ENCODE measurements at regions not wholly inside any gene's neighbourhood (a gene's known extent, or its start where the extent isn't known, plus 50 kb on each side); places are given as distances from the start of the nearest gene placed in this dataset.

DNA sequence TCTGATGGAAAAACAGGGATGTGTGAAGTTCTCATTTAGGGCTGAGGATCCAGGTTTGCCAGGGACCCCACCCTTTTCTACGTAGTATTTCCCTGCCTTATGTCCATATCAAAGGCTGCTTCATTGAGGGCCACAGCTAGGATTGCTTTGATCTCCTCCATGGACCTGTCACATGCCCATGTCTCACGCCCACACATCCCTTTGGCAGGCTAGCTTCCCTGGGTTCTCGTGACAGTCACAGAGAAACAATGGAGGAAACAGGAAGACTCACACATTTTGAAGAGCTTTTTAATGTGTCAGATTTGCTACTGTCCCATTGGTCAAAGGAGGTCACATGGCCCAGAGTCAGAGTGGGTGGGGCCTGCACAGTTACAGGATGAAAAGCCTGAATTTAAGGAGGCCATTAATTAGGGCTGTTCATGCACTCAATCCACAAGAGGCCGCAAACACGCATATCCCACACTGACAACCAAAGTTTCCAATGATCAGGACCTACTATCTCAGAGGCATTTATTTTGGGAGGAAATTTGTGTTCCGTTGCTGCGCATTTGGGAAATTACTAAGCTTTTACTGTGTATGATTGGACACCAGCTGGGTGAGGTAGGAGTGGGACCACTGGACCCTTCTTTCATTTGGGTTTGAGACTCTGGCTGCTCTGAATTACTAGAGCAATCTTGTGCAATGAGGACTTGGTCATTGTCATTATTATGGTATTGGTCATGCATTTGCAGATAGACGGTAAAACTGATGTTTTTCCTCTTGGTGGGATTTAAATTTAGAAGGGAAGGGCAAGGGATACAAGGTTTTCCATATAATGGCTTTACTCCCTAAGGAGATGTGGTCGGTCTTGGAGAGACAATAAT, 266.2 kb downstream of the KTN1 start:
- no peaks in the 10 kb centered on the region for H3K4me1 ChIP-seq (ENCODE audit: control insufficient read depth in 1 of 2, insufficient read depth in 2 of 2, low read length in 2 of 2)
- no peak overlapping the region for H3K14ac ChIP-seq (ENCODE audit: low read length)
- no peak overlapping the region for H2AK5ac ChIP-seq (ENCODE audit: low read length)
- peaks cover 8% of the 10 kb centered on the region for H3K9me3 ChIP-seq (ENCODE audit: insufficient read depth, low read depth, low read length)
- H4K91ac ChIP-seq (ENCODE audit: low read depth, low read length) = no peak overlapping the region
- H3K4ac ChIP-seq (ENCODE audit: low read depth, low read length) = no peak overlapping the region
- H3K23ac ChIP-seq (ENCODE audit: low read length) = no peak overlapping the region
- no peak overlapping the region for H2AFZ ChIP-seq (ENCODE audit: insufficient read depth, low read length, poor library complexity)
- no peak overlapping the region for H4K8ac ChIP-seq (ENCODE audit: low read depth, low read length)
- no peak overlapping the region for H3K27ac ChIP-seq (ENCODE audit: low read depth, low read length)
- H3K79me1 ChIP-seq (ENCODE audit: low read length) = no peaks in the 10 kb centered on the region
- no peaks in the 10 kb centered on the region for H3K79me2 ChIP-seq (ENCODE audit: control insufficient read depth, insufficient read depth, low read length, poor library complexity)
- H3K9ac ChIP-seq (ENCODE audit: low read length) = no peak overlapping the region
- H2BK5ac ChIP-seq (ENCODE audit: low read depth, low read length, poor library complexity) = no peak overlapping the region
- H2BK120ac ChIP-seq (ENCODE audit: insufficient read depth, low read length, poor library complexity) = no peak overlapping the region
- no peak overlapping the region for H2BK12ac ChIP-seq (ENCODE audit: low read length)
- no peak overlapping the region for H3K4me2 ChIP-seq (ENCODE audit: low read length)
- H4K12ac ChIP-seq (ENCODE audit: low read depth, low read length) = no peak overlapping the region
- no peak overlapping the region for H3K18ac ChIP-seq (ENCODE audit: low read length)
- no peak for DNase-seq
- WGBS (ENCODE audit: extremely low coverage, insufficient coverage, insufficient read length) = no CpG with 5 or more reads among the region's 9 CpGs
- no peaks in the 10 kb centered on the region for H3K36me3 ChIP-seq (ENCODE audit: control insufficient read depth in 1 of 2, insufficient read depth in 2 of 2, low read length in 2 of 2)
- H3K4me3 ChIP-seq (ENCODE audit: low read depth, low read length) = peak overlapping the region; percentile 3
- H3K27me3 ChIP-seq (ENCODE audit: insufficient read depth, low read length) = no peaks in the 10 kb centered on the region

DNA sequence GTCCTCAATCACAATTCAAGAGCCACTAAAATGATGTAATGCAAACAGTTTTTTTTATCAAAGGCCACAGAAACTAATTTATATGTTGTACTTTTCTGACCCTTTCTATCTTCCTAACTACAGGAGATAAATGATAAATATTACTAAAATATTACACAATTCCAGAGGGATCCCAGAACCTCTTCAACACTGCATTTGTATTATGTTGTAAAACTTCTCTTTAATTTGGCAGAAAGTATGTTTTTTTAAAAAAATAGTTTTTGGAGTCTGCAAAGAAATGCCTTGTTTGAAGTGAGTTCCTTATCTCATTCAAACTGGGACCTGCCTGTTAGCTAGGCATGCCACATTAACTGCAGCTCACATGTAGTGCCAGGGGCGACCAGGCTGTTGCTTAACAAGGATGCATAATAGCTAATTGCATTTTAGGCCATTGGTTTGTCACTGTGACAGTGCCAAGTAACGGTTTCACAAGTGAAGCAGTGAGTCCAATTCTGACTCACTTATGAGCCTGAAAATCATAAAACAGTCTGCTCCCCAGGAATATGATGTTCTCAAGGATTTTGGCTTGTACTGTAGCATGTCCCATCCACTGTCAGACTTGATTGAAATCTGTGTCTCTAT, 266.9 kb downstream of the KTN1 start:
- DNase-seq = peak in 1 of 2 donors; percentile 22
- Histone ChIP-seq H2BK120ac (ENCODE audit: insufficient read depth, low read length, poor library complexity) (no peak overlapping the region), H3K9me3 (ENCODE audit: insufficient read depth, low read depth, low read length) (peaks cover 8% of the 10 kb centered on the region), H3K18ac (ENCODE audit: low read length) (no peak overlapping the region), H3K4me3 (ENCODE audit: low read depth, low read length) (no peak overlapping the region), H3K9ac (ENCODE audit: low read length) (peak overlapping the region; percentile 70), H3K27ac (ENCODE audit: low read depth, low read length) (no peak overlapping the region), H4K8ac (ENCODE audit: low read depth, low read length) (no peak overlapping the region), H3K4me1 (ENCODE audit: control insufficient read depth in 1 of 2, insufficient read depth in 2 of 2, low read length in 2 of 2) (no peaks in the 10 kb centered on the region), H2AK5ac (ENCODE audit: low read length) (no peak overlapping the region), H3K14ac (ENCODE audit: low read length) (no peak overlapping the region), H3K79me2 (ENCODE audit: control insufficient read depth, insufficient read depth, low read length, poor library complexity) (no peaks in the 10 kb centered on the region), H3K4me2 (ENCODE audit: low read length) (no peak overlapping the region), H4K91ac (ENCODE audit: low read depth, low read length) (no peak overlapping the region), H2BK5ac (ENCODE audit: low read depth, low read length, poor library complexity) (no peak overlapping the region), H3K23ac (ENCODE audit: low read length) (no peak overlapping the region), H4K12ac (ENCODE audit: low read depth, low read length) (no peak overlapping the region), H3K4ac (ENCODE audit: low read depth, low read length) (no peak overlapping the region), H2AFZ (ENCODE audit: insufficient read depth, low read length, poor library complexity) (no peak overlapping the region), H2BK12ac (ENCODE audit: low read length) (no peak overlapping the region), H3K27me3 (ENCODE audit: insufficient read depth, low read length) (no peaks in the 10 kb centered on the region), H3K36me3 (ENCODE audit: control insufficient read depth in 1 of 2, insufficient read depth in 2 of 2, low read length in 2 of 2) (no peaks in the 10 kb centered on the region), H3K79me1 (ENCODE audit: low read length) (no peaks in the 10 kb centered on the region)
- no CpG with 5 or more reads among the region's 2 CpGs for WGBS (ENCODE audit: extremely low coverage, insufficient coverage, insufficient read length)

DNA sequence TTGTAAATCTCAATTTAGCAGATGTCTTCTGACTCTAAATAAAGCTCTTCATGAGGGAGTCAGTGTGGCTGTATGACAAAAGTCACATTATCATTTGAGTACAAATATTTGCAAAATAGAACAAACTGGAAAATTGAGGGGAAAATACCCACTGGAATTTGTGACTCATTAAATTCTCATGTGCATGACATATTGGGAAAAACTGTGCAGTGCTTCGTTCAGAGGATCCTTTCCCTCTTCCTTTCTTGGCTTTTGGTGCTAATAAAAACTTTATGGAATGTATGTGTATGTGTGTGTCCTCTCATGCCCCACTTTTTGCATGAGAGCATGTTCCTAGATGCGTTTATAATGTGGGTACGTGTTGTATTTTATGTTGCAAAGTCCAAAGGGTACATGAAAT, 267.8 kb downstream of the KTN1 start:
- peak in 1 of 2 donors; percentile 53 for DNase-seq
- H3K4me3 ChIP-seq (ENCODE audit: low read depth, low read length) = no peak overlapping the region
- H3K4me1 ChIP-seq (ENCODE audit: control insufficient read depth in 1 of 2, insufficient read depth in 2 of 2, low read length in 2 of 2) = no peaks in the 10 kb centered on the region
- H4K91ac ChIP-seq (ENCODE audit: low read depth, low read length) = no peak overlapping the region
- no peak overlapping the region for H3K18ac ChIP-seq (ENCODE audit: low read length)
- no peak overlapping the region for H3K23ac ChIP-seq (ENCODE audit: low read length)
- H2AFZ ChIP-seq (ENCODE audit: insufficient read depth, low read length, poor library complexity) = no peak overlapping the region
- H3K9me3 ChIP-seq (ENCODE audit: insufficient read depth, low read depth, low read length) = peaks cover 8% of the 10 kb centered on the region
- H3K27me3 ChIP-seq (ENCODE audit: insufficient read depth, low read length) = no peaks in the 10 kb centered on the region
- no peak overlapping the region for H3K4me2 ChIP-seq (ENCODE audit: low read length)
- H2BK120ac ChIP-seq (ENCODE audit: insufficient read depth, low read length, poor library complexity) = no peak overlapping the region
- no CpG with 5 or more reads among the region's 3 CpGs for WGBS (ENCODE audit: extremely low coverage, insufficient coverage, insufficient read length)
- H3K27ac ChIP-seq (ENCODE audit: low read depth, low read length) = no peak overlapping the region
- H2AK5ac ChIP-seq (ENCODE audit: low read length) = no peak overlapping the region
- no peak overlapping the region for H3K9ac ChIP-seq (ENCODE audit: low read length)
- H3K14ac ChIP-seq (ENCODE audit: low read length) = no peak overlapping the region
- no peak overlapping the region for H3K4ac ChIP-seq (ENCODE audit: low read depth, low read length)
- H2BK5ac ChIP-seq (ENCODE audit: low read depth, low read length, poor library complexity) = no peak overlapping the region
- no peak overlapping the region for H4K12ac ChIP-seq (ENCODE audit: low read depth, low read length)
- H3K36me3 ChIP-seq (ENCODE audit: control insufficient read depth in 1 of 2, insufficient read depth in 2 of 2, low read length in 2 of 2) = no peaks in the 10 kb centered on the region
- H3K79me2 ChIP-seq (ENCODE audit: control insufficient read depth, insufficient read depth, low read length, poor library complexity) = no peaks in the 10 kb centered on the region
- H2BK12ac ChIP-seq (ENCODE audit: low read length) = no peak overlapping the region
- H3K79me1 ChIP-seq (ENCODE audit: low read length) = no peaks in the 10 kb centered on the region
- H4K8ac ChIP-seq (ENCODE audit: low read depth, low read length) = no peak overlapping the region

DNA sequence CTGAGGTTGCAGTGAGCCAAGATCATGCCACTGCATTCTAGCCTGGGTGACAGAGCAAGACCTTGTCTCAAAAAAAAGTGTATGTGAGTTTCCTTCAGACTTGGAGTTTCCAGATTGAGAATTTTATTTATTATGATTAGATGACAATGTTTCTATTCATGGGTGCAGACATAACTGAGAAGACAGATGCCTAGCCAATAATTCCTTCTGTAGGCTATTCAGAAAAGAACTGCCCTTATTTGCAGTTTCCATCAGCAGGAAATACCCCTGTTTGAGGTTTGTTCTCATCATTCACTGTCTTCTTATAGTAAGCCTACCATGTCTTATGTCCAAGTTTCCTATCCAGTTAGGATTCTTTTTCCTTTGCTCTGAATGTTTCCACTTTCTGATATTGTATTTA, 269.0 kb downstream of the KTN1 start:
- H3K14ac ChIP-seq (ENCODE audit: low read length) = no peak overlapping the region
- H3K4me1 ChIP-seq (ENCODE audit: control insufficient read depth in 1 of 2, insufficient read depth in 2 of 2, low read length in 2 of 2) = no peaks in the 10 kb centered on the region
- H3K4ac ChIP-seq (ENCODE audit: low read depth, low read length) = no peak overlapping the region
- H2BK120ac ChIP-seq (ENCODE audit: insufficient read depth, low read length, poor library complexity) = no peak overlapping the region
- no peaks in the 10 kb centered on the region for H3K79me1 ChIP-seq (ENCODE audit: low read length)
- no peak overlapping the region for H2AFZ ChIP-seq (ENCODE audit: insufficient read depth, low read length, poor library complexity)
- no peak overlapping the region for H2BK5ac ChIP-seq (ENCODE audit: low read depth, low read length, poor library complexity)
- no peaks in the 10 kb centered on the region for H3K36me3 ChIP-seq (ENCODE audit: control insufficient read depth in 1 of 2, insufficient read depth in 2 of 2, low read length in 2 of 2)
- H3K9ac ChIP-seq (ENCODE audit: low read length) = no peak overlapping the region
- H3K27ac ChIP-seq (ENCODE audit: low read depth, low read length) = no peak overlapping the region
- H3K23ac ChIP-seq (ENCODE audit: low read length) = no peak overlapping the region
- no peak overlapping the region for H4K12ac ChIP-seq (ENCODE audit: low read depth, low read length)
- no peak overlapping the region for H3K4me2 ChIP-seq (ENCODE audit: low read length)
- H3K9me3 ChIP-seq (ENCODE audit: insufficient read depth, low read depth, low read length) = peaks cover 8% of the 10 kb centered on the region
- no peak overlapping the region for H4K8ac ChIP-seq (ENCODE audit: low read depth, low read length)
- H3K18ac ChIP-seq (ENCODE audit: low read length) = no peak overlapping the region
- no peak overlapping the region for H3K4me3 ChIP-seq (ENCODE audit: low read depth, low read length)
- no peak overlapping the region for H2BK12ac ChIP-seq (ENCODE audit: low read length)
- no peak for DNase-seq
- H4K91ac ChIP-seq (ENCODE audit: low read depth, low read length) = no peak overlapping the region
- no peaks in the 10 kb centered on the region for H3K27me3 ChIP-seq (ENCODE audit: insufficient read depth, low read length)
- no peak overlapping the region for H2AK5ac ChIP-seq (ENCODE audit: low read length)
- no peaks in the 10 kb centered on the region for H3K79me2 ChIP-seq (ENCODE audit: control insufficient read depth, insufficient read depth, low read length, poor library complexity)

Measured in trophoblast cell (in vitro differentiated cells and primary cell).